A673 (cell line): ENCODE measurements at regions not wholly inside any gene's neighbourhood (a gene's known extent, or its start where the extent isn't known, plus 50 kb on each side); places are given as distances from the start of the nearest gene placed in this dataset.

Source experiments
- BruUV-seq: library from RNA; stranded (reverse); fragments of 400-500 nt; replicated peaks from 2 replicates; lab custom pipeline; 2021; lab: Mats Ljungman, UMichigan
- CTCF ChIA-PET: fragments of 300-600 bp; sonication (Branson Sonifier 250); formaldehyde crosslinking; loops from one replicate; lab custom pipeline; 2022; ENCODE audit warnings: antibody characterized with exemption; lab: Charles Lee
- POLR2A ChIA-PET: fragments of 300-600 bp; sonication (Branson Sonifier 250); formaldehyde crosslinking; loops from one replicate; lab custom pipeline; 2022; ENCODE audit warnings: antibody characterized with exemption; ENCODE audit not compliant: low non-redundant PET; lab: Charles Lee
- DNase-seq: peaks from one replicate; pipeline ENCODE4 v3.0.0-alpha.2; 2015; ENCODE audit warnings: low spot score
- H3K27ac ChIP-seq: fragments of 200-600 bp; sonication (generic); 2 replicates; pipeline ENCODE4 v1.5.1; 2016; ENCODE audit warnings: mixed run types, low read depth, mild to moderate bottlenecking, mixed read lengths, antibody characterized with exemption, low read length; ENCODE audit not compliant: poor library complexity, severe bottlenecking
- H3K27me3 ChIP-seq: fragments of 200-600 bp; sonication (generic); replicated peaks from 2 replicates; pipeline ENCODE4 v1.6.1; 2017; ENCODE audit warnings: mixed run types, low read depth, mild to moderate bottlenecking, mixed read lengths, antibody characterized with exemption, low read length; ENCODE audit not compliant: insufficient read depth, poor library complexity
- H3K36me3 ChIP-seq: fragments of 200-600 bp; sonication (generic); 2 replicates; pipeline ENCODE4 v1.6.1; 2016; ENCODE audit warnings: mixed run types, mild to moderate bottlenecking, mixed read lengths, antibody characterized with exemption, low read length; ENCODE audit not compliant: insufficient read depth, poor library complexity, severe bottlenecking
- H3K4me1 ChIP-seq: fragments of 200-600 bp; sonication (generic); 2 replicates; pipeline ENCODE4 v1.6.1; 2017; ENCODE audit warnings: mixed run types, mild to moderate bottlenecking, mixed read lengths, antibody characterized with exemption, low read length; ENCODE audit not compliant: insufficient read depth, poor library complexity, severe bottlenecking
- H3K4me3 ChIP-seq: fragments of 200-600 bp; sonication (generic); 2 replicates; pipeline ENCODE4 v1.5.1; 2016; ENCODE audit warnings: low read depth, mixed run types, mild to moderate bottlenecking, mixed read lengths, low read length; ENCODE audit not compliant: poor library complexity, severe bottlenecking
- H3K9me3 ChIP-seq: fragments of 200-600 bp; sonication (generic); 2 replicates; pipeline ENCODE4 v1.6.1; 2016; ENCODE audit warnings: mixed run types, low read depth, mild to moderate bottlenecking, mixed read lengths, antibody characterized with exemption, low read length; ENCODE audit not compliant: poor library complexity, severe bottlenecking
- CTCF ChIP-seq: fragments of 300-800, 200-600 bp; sonication (generic); conservative IDR thresholded peaks from 2 replicates; pipeline ENCODE4 v1.5.1; 2017; ENCODE audit warnings: low read depth, mild to moderate bottlenecking, antibody characterized with exemption, low read length, moderate library complexity, mixed read lengths
- EZH2 ChIP-seq: fragments of 200-600 bp; sonication (generic); IDR thresholded peaks from 2 replicates; pipeline ENCODE4 v1.6.1; 2017; ENCODE audit warnings: borderline replicate concordance, low read depth, mild to moderate bottlenecking, mixed read lengths, antibody characterized with exemption, low read length; ENCODE audit not compliant: poor library complexity, severe bottlenecking
- intact Hi-C: fragments of 100-400 bp; cut with micrococcal nuclease; formaldehyde crosslinking; loops from one replicate; pipeline ENCODE4 v1.10.0; 2022; ENCODE audit not compliant: unreplicated experiment

- DNase-seq = no peak
- CTCF ChIA-PET = no interaction called here
- BruUV-seq = no TSS peak
Measured at GRCh38 chr10:6938384-6938783, 358.3 kb upstream of the PRKCQ start.

GRCh38 chr10:6936931-6937330 is 356.9 kb upstream of the PRKCQ start:
- H3K4me3 ChIP-seq = no peak overlapping the region
- intact Hi-C loops = no loop called here
- no TSS peak for BruUV-seq
- no peak for DNase-seq
- H3K9me3 ChIP-seq = no peaks in the 10 kb centered on the region
- H3K27ac ChIP-seq = no peak overlapping the region
- CTCF ChIA-PET = no interaction called here
- TF ChIP-seq CTCF = no peak
- no peak for TF ChIP-seq EZH2
- no peaks in the 10 kb centered on the region for H3K36me3 ChIP-seq
- H3K4me1 ChIP-seq = no peaks in the 10 kb centered on the region
- POLR2A ChIA-PET = no interaction called here
- H3K27me3 ChIP-seq = peaks cover 50% of the 10 kb centered on the region

More at GRCh38 chr10:6938384-6938783, 358.3 kb upstream of the PRKCQ start:
- no peaks in the 10 kb centered on the region for H3K9me3 ChIP-seq
- POLR2A ChIA-PET = no interaction called here
- H3K4me1 ChIP-seq = no peaks in the 10 kb centered on the region
- no peak for TF ChIP-seq CTCF
- no peak for TF ChIP-seq EZH2
- H3K36me3 ChIP-seq = no peaks in the 10 kb centered on the region
- H3K4me3 ChIP-seq = no peak overlapping the region
- H3K27ac ChIP-seq = no peak overlapping the region
- peaks cover 58% of the 10 kb centered on the region for H3K27me3 ChIP-seq
- intact Hi-C loops = no loop called here

- Histone ChIP-seq H3K36me3 (no peaks in the 10 kb centered on the region), H3K4me3 (no peak overlapping the region), H3K27me3 (peaks cover 13% of the 10 kb centered on the region), H3K27ac (no peak overlapping the region), H3K9me3 (no peaks in the 10 kb centered on the region), H3K4me1 (peaks cover 10% of the 10 kb centered on the region)
- DNase-seq = no peak
- intact Hi-C loops = loop anchor here (10.0 kb wide), 1 partner anchor 186 kb away; no protein-coding TSS in a partner anchor
- ChIA-PET CTCF (no interaction called here), POLR2A (no interaction called here)
- no TSS peak for BruUV-seq
- TF ChIP-seq EZH2 (no peak), CTCF (no peak)
Measured at GRCh38 chr10:6929148-6929830, 349.2 kb upstream of the PRKCQ start.
